Mucosa of rectum (tissue), 2 donors: ENCODE measurements at regions not wholly inside any gene's neighbourhood (a gene's known extent, or its start where the extent isn't known, plus 50 kb on each side); places are given as distances from the start of the nearest gene placed in this dataset.
"Not testable (repeated sequence)": the region's sequence is repeated elsewhere in the genome, so short reads cannot be mapped to it uniquely, and the experiment has no call there.

Experiments
- H3K27ac ChIP-seq, 2 donors: one replicate each; pipeline ENCODE4 v1.7.0; 2013; ENCODE audit warnings: inconsistent platforms in 2 of 2, low read depth in 2 of 2, low read length in 2 of 2
- H3K27me3 ChIP-seq, 2 donors: one replicate each; pipeline ENCODE4 v1.7.0; 2013; ENCODE audit warnings: low read length in 2 of 2; ENCODE audit not compliant: control insufficient read depth in 2 of 2, insufficient read depth in 2 of 2
- H3K36me3 ChIP-seq, 2 donors: one replicate each; pipeline ENCODE4 v1.7.0; 2013; ENCODE audit warnings: low read length in 2 of 2; ENCODE audit not compliant: control insufficient read depth in 2 of 2, insufficient read depth in 2 of 2
- H3K4me1 ChIP-seq, 2 donors: one replicate each; pipeline ENCODE4 v1.7.0; 2013; ENCODE audit warnings: low read length in 2 of 2, mild to moderate bottlenecking in 1 of 2; ENCODE audit not compliant: control insufficient read depth in 2 of 2, insufficient read depth in 2 of 2
- H3K4me3 ChIP-seq, 2 donors: one replicate each; pipeline ENCODE4 v1.7.0; 2013; ENCODE audit warnings: low read length in 2 of 2
- H3K9ac ChIP-seq, 2 donors: one replicate each; pipeline ENCODE4 v1.7.0; 2013; ENCODE audit warnings: low read length in 2 of 2, low read depth in 1 of 2, mild to moderate bottlenecking in 1 of 2
- H3K9me3 ChIP-seq, 2 donors: one replicate each; pipeline ENCODE4 v1.7.0; 2013; ENCODE audit warnings: low read length in 2 of 2; ENCODE audit not compliant: control insufficient read depth in 2 of 2
- donor health status: healthy.
- donor health status: Normal muscosa, but diverticular disease.

GRCh38 chr7:131642429-131642828 lies 86.0 kb upstream of the PODXL start:
- no peaks in the 10 kb centered on the region for H3K4me1 ChIP-seq
- H3K9ac ChIP-seq, result no peak overlapping the region
- no peaks in the 10 kb centered on the region for H3K36me3 ChIP-seq
- no peak overlapping the region for H3K27ac ChIP-seq
- no peak overlapping the region for H3K4me3 ChIP-seq
- H3K9me3 ChIP-seq, result no peaks in the 10 kb centered on the region
- no peaks in the 10 kb centered on the region for H3K27me3 ChIP-seq

DNA sequence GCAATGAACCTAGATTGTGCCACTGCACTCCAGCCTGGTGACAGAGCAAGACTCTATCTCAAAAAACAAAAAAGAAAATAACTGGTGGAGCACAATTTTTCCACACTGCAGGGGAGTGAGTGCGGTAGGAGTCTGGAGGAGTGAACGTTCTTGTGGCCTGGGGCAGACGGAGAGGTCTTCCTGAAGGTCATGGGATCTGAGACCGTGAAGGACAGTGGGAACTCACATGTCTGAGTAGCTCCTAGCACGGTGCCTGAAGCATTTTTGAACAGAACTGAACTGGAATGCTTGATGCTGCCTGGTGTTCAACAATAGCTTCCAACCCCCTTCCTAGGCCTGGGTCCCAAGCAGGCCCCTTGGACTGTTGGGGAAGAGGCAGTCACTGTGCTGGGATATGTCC lies 84.3 kb upstream of the PODXL start:
- no peaks in the 10 kb centered on the region for H3K36me3 ChIP-seq
- no peak overlapping the region for H3K4me3 ChIP-seq
- H3K9me3 ChIP-seq, result no peaks in the 10 kb centered on the region
- no peaks in the 10 kb centered on the region for H3K4me1 ChIP-seq
- H3K9ac ChIP-seq, result no peak overlapping the region
- H3K27me3 ChIP-seq, result no peaks in the 10 kb centered on the region
- H3K27ac ChIP-seq, result no peak overlapping the region

DNA sequence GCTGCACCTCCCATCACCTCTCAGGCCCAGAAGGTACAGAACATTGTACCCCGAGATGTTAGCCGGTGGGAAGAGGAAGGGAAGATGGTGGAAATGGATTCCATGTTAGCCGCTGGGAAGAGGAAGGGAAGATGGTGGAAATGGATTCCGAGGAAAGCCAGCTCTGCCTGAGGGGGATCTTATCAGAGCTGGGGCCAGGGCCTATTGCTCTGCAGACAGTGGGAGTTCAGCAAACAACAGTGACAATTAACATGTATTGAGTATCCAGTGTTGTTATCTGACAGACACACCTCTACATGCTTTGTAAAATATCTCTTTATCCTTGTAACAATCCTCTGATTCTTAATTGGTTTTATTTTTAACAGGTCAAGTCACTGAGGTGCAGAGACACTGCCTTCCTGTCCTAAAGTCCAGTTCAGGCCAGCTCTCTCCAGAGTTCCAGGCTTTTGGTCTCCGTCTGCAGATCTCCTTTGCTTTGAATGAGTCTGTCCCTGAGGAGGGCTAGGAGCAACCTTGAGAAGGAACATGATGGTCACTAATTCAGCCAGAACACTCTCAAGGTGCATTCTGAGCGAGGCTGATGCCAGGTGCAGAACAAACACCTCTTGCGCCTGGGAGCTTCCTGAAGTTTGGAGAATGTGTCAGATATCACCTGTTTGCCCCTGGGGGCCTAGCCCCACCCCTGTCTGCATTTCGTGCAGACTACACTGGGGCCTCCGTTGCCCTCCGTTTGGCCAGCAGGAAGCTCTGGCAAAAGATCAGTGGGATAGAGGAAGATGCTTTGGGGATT lies 82.4 kb upstream of the PODXL start:
- H3K9ac ChIP-seq, result no peak overlapping the region
- H3K9me3 ChIP-seq, result no peaks in the 10 kb centered on the region
- no peak overlapping the region for H3K4me3 ChIP-seq
- H3K36me3 ChIP-seq, result no peaks in the 10 kb centered on the region
- H3K4me1 ChIP-seq, result no peaks in the 10 kb centered on the region
- no peak overlapping the region for H3K27ac ChIP-seq
- no peaks in the 10 kb centered on the region for H3K27me3 ChIP-seq

DNA sequence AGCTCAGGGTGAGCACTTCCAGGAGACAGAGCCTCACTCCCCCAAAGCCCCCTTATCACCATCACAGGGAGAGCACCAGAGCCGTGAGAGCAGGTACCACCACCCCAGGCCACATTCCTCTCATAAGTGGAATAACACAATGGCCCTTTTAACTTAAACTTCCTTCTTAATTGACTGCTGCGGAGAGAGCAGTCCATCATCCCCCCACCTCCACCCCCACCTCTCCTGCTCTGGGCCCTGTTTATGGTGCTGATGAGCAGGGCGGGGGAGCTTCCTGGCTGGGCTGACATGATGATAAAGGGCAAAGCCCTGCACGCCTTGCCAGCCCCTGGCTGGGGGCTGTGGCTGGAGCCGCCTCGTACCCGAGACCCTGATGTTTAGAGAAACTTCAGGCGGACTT lies 81.4 kb upstream of the PODXL start:
- H3K27me3 ChIP-seq, result no peaks in the 10 kb centered on the region
- no peaks in the 10 kb centered on the region for H3K36me3 ChIP-seq

DNA sequence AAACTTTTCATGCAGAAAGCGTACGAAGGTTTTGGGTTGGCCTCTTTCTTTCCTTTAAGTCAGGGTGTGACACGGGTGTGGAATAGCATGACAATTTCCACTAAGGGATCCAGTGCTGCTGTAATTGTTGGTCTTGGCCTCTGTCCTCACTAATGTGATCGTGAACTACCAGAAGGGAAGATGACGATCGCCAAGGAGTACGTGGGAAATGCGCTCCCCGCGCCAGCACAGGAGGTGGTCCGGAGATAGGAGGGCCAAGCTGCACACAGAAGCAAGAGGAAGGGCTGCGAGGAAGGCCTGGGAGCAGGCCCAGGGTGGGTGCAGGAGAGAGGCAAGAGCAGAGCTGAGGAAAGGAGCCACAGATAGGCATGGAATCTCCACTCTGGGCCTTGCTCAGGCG lies 79.7 kb upstream of the PODXL start:
- Histone ChIP-seq H3K4me3 (no peak overlapping the region), H3K9me3 (no peaks in the 10 kb centered on the region), H3K27ac (no peak overlapping the region), H3K27me3 (no peaks in the 10 kb centered on the region), H3K4me1 (no peaks in the 10 kb centered on the region), H3K36me3 (no peaks in the 10 kb centered on the region), H3K9ac (no peak overlapping the region)

More for the DNA sequence above, 81.4 kb upstream of the PODXL start:
- H3K4me3 ChIP-seq, result no peak overlapping the region
- no peaks in the 10 kb centered on the region for H3K4me1 ChIP-seq
- H3K9me3 ChIP-seq, result no peaks in the 10 kb centered on the region
- no peak overlapping the region for H3K9ac ChIP-seq
- no peak overlapping the region for H3K27ac ChIP-seq

- not testable (repeated sequence) for H3K4me1 ChIP-seq, H3K27ac ChIP-seq, H3K9me3 ChIP-seq, H3K4me3 ChIP-seq, H3K9ac ChIP-seq, H3K36me3 ChIP-seq, H3K27me3 ChIP-seq
These were observed 77.8 kb upstream of the PODXL start for GRCh38 chr7:131634197-131634596.

DNA sequence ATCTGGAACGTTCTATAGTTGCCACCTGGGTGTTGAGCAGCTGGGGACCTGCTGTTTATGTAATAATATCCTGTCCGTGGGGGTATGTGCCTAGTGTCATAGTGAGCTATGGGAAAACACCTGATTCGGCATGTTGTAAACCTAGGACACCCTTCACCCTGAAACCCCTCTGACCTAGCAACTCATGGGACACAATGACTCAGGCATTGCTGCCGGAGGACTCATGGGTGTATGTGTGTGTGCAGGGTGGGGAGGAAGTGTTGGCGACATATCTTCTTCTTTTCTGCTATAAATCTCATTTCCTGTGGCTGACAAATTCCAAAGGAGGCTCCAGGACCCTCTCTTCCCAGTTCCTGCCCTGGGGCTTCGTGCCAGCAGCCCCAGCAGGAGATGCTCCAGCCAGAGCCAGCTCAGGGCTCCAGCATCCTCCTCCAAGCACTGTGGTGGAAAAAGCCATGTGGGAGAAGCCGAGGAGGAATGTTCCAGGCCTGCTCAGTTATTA lies 77.0 kb upstream of the PODXL start:
- peaks cover 0 to 3% of the 10 kb centered on the region in 2 donors for H3K27me3 ChIP-seq
- H3K9me3 ChIP-seq, result no peaks in the 10 kb centered on the region
- H3K4me1 ChIP-seq, result peaks cover 0 to 2% of the 10 kb centered on the region in 2 donors
- no peak overlapping the region for H3K4me3 ChIP-seq
- no peak overlapping the region for H3K27ac ChIP-seq
- H3K9ac ChIP-seq, result no peak overlapping the region
- no peaks in the 10 kb centered on the region for H3K36me3 ChIP-seq

- Histone ChIP-seq H3K4me3 (no peak overlapping the region), H3K9ac (no peak overlapping the region), H3K27ac (no peak overlapping the region), H3K27me3 (peaks cover 2 to 3% of the 10 kb centered on the region in 2 donors), H3K4me1 (peaks cover 2 to 9% of the 10 kb centered on the region in 2 donors), H3K9me3 (no peaks in the 10 kb centered on the region), H3K36me3 (no peaks in the 10 kb centered on the region)
These were observed 74.0 kb upstream of the PODXL start for GRCh38 chr7:131630427-131630826.

DNA sequence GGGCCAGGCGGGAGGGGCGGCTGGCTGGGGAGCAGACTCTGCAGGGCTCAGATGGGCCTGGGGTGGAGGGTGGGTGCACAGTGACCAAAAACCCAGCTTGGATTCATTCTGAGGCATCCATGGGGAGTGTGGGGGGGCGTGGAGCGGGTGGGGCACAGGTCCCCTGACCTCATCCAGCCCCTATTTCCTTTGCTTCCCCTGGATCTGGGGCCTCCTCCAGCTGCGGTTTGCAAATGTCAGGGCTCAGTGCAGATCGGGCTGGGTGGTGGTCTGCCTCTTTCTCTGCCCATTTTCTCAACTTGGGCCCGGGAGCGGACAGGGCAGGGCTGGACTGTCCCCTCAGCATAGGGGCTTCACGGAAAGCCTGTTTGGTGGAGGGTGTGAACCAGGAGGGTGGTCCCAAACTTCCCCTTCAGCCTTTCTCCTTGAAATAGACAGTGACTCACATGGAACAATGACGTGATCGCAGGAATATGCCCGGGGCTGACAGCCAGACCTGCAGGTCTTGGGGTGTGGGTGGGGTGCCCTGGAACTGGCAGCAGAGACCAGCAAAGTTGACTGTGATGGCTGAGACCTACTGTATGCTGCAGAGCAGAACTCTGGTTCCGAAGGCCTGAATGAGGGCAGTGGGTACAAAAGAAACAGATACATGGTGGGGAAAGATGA lies 72.9 kb upstream of the PODXL start:
- no peaks in the 10 kb centered on the region for H3K9me3 ChIP-seq
- peaks cover 2 to 3% of the 10 kb centered on the region in 2 donors for H3K27me3 ChIP-seq
- peaks cover 2 to 9% of the 10 kb centered on the region in 2 donors for H3K4me1 ChIP-seq
- no peak overlapping the region for H3K27ac ChIP-seq
- H3K4me3 ChIP-seq, result no peak overlapping the region
- no peak overlapping the region for H3K9ac ChIP-seq
- H3K36me3 ChIP-seq, result no peaks in the 10 kb centered on the region

- Histone ChIP-seq H3K27me3 (peaks cover 2 to 3% of the 10 kb centered on the region in 2 donors), H3K9ac (no peak overlapping the region), H3K27ac (no peak overlapping the region), H3K9me3 (no peaks in the 10 kb centered on the region), H3K4me3 (no peak overlapping the region), H3K36me3 (no peaks in the 10 kb centered on the region), H3K4me1 (peaks cover 2 to 9% of the 10 kb centered on the region in 2 donors)
These were observed 72.2 kb upstream of the PODXL start for GRCh38 chr7:131628634-131629033.
